ENCODE measurements at regions not wholly inside any gene's neighbourhood (a gene's known extent, or its start where the extent isn't known, plus 50 kb on each side); places are given as distances from the start of the nearest gene placed in this dataset.
"Not testable (repeated sequence)": the region's sequence is repeated elsewhere in the genome, so short reads cannot be mapped to it uniquely, and the experiment has no call there.

DNA sequence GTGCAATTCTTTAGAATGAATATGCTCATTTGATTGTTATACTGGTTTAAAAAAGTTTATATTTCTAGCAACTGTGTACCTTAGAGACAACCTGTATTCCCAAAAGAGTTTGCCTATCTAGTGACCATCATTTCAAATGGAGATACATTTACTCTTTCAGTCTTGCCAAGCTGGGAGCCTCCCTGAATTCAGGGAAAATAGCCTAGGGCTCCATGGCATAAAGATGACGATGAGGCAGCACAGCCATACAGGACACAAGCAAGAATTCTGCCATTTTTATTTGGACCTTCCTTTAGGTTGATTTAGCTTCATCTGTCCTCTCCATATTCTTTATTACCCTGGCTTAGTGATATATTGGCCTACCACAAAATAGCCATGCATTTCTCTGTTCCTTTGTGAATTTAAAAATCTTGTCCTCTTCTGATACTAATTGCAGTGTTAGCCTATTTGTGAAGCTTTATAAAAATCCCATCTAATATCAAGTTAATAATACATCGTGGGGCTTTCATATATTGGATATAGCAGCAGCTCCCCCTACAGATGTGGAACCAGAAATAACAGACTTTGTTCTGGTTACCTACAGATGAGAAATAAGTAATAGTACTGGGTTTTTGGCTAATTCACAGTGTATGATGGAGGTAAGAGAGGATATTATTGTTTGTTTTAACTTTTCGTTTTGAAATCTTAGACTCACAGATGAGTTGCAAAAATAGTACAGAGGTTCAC lies 1661.9 kb upstream of the PIK3C3 start:
- Histone ChIP-seq H3K79me2 (ENCODE audit: insufficient read depth, low read length) (no peaks in the 10 kb centered on the region), H3F3A (ENCODE audit: insufficient read depth) (no peaks in the 10 kb centered on the region), H3K4me3 (ENCODE audit: insufficient read depth, low read length, poor library complexity, severe bottlenecking) (no peak overlapping the region), H3K9ac (ENCODE audit: low read length) (no peak overlapping the region), H3K9me3 (ENCODE audit: insufficient read depth, low read length) (no peaks in the 10 kb centered on the region; the same call in 1 of the 2 replicates), H3K27ac (ENCODE audit: low read depth, low read length) (no peak overlapping the region), H3K36me3 (ENCODE audit: low read length) (no peaks in the 10 kb centered on the region), H3K4me2 (ENCODE audit: low read depth, low read length, poor library complexity, severe bottlenecking) (no peak overlapping the region), H4K20me1 (ENCODE audit: low read depth, low read length) (no peaks in the 10 kb centered on the region), H3K9me2 (replicated peaks; ENCODE audit: insufficient read depth, low read length) (no peaks in the 10 kb centered on the region), H3K27me3 (ENCODE audit: low read length) (no peaks in the 10 kb centered on the region), H2AFZ (ENCODE audit: low read depth, low read length, severe bottlenecking) (no peak overlapping the region)
- TF ChIP-seq EZH2phosphoT487 (conservative IDR thresholded peaks at IDR 0.05; ENCODE audit: low read length) = no peak
- TF ChIP-seq, protein P1, sequence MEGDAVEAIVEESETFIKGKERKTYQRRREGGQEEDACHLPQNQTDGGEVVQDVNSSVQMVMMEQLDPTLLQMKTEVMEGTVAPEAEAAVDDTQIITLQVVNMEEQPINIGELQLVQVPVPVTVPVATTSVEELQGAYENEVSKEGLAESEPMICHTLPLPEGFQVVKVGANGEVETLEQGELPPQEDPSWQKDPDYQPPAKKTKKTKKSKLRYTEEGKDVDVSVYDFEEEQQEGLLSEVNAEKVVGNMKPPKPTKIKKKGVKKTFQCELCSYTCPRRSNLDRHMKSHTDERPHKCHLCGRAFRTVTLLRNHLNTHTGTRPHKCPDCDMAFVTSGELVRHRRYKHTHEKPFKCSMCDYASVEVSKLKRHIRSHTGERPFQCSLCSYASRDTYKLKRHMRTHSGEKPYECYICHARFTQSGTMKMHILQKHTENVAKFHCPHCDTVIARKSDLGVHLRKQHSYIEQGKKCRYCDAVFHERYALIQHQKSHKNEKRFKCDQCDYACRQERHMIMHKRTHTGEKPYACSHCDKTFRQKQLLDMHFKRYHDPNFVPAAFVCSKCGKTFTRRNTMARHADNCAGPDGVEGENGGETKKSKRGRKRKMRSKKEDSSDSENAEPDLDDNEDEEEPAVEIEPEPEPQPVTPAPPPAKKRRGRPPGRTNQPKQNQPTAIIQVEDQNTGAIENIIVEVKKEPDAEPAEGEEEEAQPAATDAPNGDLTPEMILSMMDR (IDR thresholded peaks at IDR 0.05; ENCODE audit: insufficient read depth, low read length, poor library complexity, severe bottlenecking) = no peak

DNA sequence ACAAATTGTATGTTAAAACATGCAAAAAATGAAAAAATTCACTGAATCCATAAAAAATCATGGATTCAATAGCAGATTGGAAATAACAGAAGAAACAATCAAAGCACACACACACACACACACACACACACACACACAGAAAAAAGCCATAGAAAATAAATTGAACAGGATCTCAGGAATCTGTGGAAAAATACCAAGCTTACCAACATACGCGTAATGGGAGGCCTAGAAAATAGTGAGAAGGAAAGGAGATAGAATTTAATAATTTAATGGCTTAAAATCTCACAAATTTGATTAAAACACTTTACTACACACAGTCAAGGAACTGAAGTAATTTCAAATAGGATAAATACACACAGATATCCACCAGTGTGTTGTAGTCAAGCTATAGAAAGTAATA lies 1671.5 kb upstream of the PIK3C3 start:
- TF ChIP-seq, protein P1 (IDR thresholded peaks at IDR 0.05; ENCODE audit: insufficient read depth, low read length, poor library complexity, severe bottlenecking) = no peak
- no peak for TF ChIP-seq EZH2phosphoT487 (conservative IDR thresholded peaks at IDR 0.05; ENCODE audit: low read length)

DNA sequence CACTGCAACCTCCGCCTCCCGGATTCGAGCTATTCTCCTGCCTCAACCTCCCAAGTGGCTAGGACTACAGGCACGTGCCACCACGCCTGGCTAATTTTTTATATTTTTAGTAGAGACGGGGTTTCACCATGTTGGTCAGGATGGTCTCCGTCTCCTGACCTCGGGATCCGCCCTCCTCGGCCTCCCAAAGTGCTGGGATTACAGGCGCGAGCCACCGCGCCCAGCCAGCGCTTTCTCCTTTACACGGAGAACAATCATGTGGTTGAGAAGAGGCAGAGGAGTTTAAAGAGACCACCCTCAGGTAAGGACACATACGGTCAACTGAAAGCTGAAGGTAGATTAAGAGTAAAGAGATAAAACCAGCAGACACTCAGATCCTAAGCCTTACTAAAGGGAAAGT lies 1673.7 kb upstream of the PIK3C3 start:
- H3K27me3 ChIP-seq (ENCODE audit: low read length); H3K27ac ChIP-seq (ENCODE audit: low read depth, low read length); H3F3A ChIP-seq (ENCODE audit: insufficient read depth); H3K4me3 ChIP-seq (ENCODE audit: insufficient read depth, low read length, poor library complexity, severe bottlenecking); H3K79me2 ChIP-seq (ENCODE audit: insufficient read depth, low read length); H3K9me2 ChIP-seq (replicated peaks; ENCODE audit: insufficient read depth, low read length); H3K36me3 ChIP-seq (ENCODE audit: low read length); H3K9ac ChIP-seq (ENCODE audit: low read length); H3K9me3 ChIP-seq (ENCODE audit: insufficient read depth, low read length); H4K20me1 ChIP-seq (ENCODE audit: low read depth, low read length); H3K4me2 ChIP-seq (ENCODE audit: low read depth, low read length, poor library complexity, severe bottlenecking); H2AFZ ChIP-seq (ENCODE audit: low read depth, low read length, severe bottlenecking): not testable (repeated sequence)

More for the DNA sequence above, 1671.5 kb upstream of the PIK3C3 start:
- no peak overlapping the region for H3K9ac ChIP-seq (ENCODE audit: low read length)
- no peaks in the 10 kb centered on the region for H3K79me2 ChIP-seq (ENCODE audit: insufficient read depth, low read length)
- no peak overlapping the region for H3K27ac ChIP-seq (ENCODE audit: low read depth, low read length)
- H3K27me3 ChIP-seq (ENCODE audit: low read length) = no peaks in the 10 kb centered on the region
- no peaks in the 10 kb centered on the region for H4K20me1 ChIP-seq (ENCODE audit: low read depth, low read length)
- no peaks in the 10 kb centered on the region for H3K9me2 ChIP-seq (replicated peaks; ENCODE audit: insufficient read depth, low read length)
- H3F3A ChIP-seq (ENCODE audit: insufficient read depth) = no peaks in the 10 kb centered on the region
- H3K36me3 ChIP-seq (ENCODE audit: low read length) = no peaks in the 10 kb centered on the region
- no peak overlapping the region for H3K4me3 ChIP-seq (ENCODE audit: insufficient read depth, low read length, poor library complexity, severe bottlenecking)
- no peak overlapping the region for H2AFZ ChIP-seq (ENCODE audit: low read depth, low read length, severe bottlenecking)
- no peaks in the 10 kb centered on the region for H3K9me3 ChIP-seq (ENCODE audit: insufficient read depth, low read length)
- H3K4me2 ChIP-seq (ENCODE audit: low read depth, low read length, poor library complexity, severe bottlenecking) = no peak overlapping the region

DNA sequence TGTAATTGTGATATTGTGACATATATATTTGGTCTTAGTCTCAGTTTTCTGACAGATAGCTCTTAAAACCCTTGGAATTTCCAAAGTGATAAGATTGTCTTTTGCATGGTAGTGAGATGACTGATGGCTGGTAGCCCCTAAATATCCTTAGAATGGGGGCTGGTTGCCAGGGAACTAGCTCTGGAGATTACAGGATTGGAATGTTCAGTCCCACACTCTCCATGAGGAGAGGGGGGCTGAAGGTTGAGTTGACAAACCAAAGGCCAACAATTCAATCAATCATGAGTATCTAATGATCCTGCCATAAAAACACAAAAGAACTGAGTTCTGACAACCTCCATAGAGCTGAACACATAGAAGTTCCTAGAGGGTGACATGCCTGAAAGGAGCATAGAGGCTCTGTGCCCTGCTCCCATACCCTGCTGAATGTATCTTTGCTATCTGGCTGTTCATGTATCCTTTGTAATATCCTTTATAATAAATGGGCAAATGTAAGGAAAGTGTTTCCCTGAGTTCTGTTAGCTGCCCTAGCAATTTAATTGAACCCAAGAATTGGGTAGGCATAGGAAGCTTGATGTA lies 1680.3 kb upstream of the PIK3C3 start:
- Histone ChIP-seq H3K9ac (ENCODE audit: low read length) (no peak overlapping the region), H4K20me1 (ENCODE audit: low read depth, low read length) (no peaks in the 10 kb centered on the region), H3F3A (ENCODE audit: insufficient read depth) (no peaks in the 10 kb centered on the region), H3K9me3 (ENCODE audit: insufficient read depth, low read length) (peaks cover 11% of the 10 kb centered on the region; the same call in 1 of the 2 replicates), H3K27me3 (ENCODE audit: low read length) (no peaks in the 10 kb centered on the region), H3K79me2 (ENCODE audit: insufficient read depth, low read length) (no peaks in the 10 kb centered on the region), H3K9me2 (replicated peaks; ENCODE audit: insufficient read depth, low read length) (no peaks in the 10 kb centered on the region), H3K27ac (ENCODE audit: low read depth, low read length) (no peak overlapping the region), H3K36me3 (ENCODE audit: low read length) (no peaks in the 10 kb centered on the region), H2AFZ (ENCODE audit: low read depth, low read length, severe bottlenecking) (no peak overlapping the region), H3K4me3 (ENCODE audit: insufficient read depth, low read length, poor library complexity, severe bottlenecking) (no peak overlapping the region), H3K4me2 (ENCODE audit: low read depth, low read length, poor library complexity, severe bottlenecking) (no peak overlapping the region)
- TF ChIP-seq, protein P1 (IDR thresholded peaks at IDR 0.05; ENCODE audit: insufficient read depth, low read length, poor library complexity, severe bottlenecking) = no peak
- no peak for TF ChIP-seq EZH2phosphoT487 (conservative IDR thresholded peaks at IDR 0.05; ENCODE audit: low read length)

Data from SU-DHL-6 (cell line).